GM18505 (cell line): ENCODE measurements at regions not wholly inside any gene's neighbourhood (a gene's known extent, or its start where the extent isn't known, plus 50 kb on each side); places are given as distances from the start of the nearest gene placed in this dataset.

ENCODE experiments used
- ATAC-seq: cut with Tn5 transposase; IDR thresholded peaks from one replicate; pipeline ENCODE4 v1.9.1; 2021; ENCODE audit not compliant: unreplicated experiment
- POLR2A ChIP-seq: IDR thresholded peaks from 4 replicates; pipeline ENCODE4 v1.6.1; 2011; ENCODE audit warnings: borderline replicate concordance; ENCODE audit not compliant: insufficient read depth, insufficient read length; ENCODE audit errors: extremely low read depth

DNA sequence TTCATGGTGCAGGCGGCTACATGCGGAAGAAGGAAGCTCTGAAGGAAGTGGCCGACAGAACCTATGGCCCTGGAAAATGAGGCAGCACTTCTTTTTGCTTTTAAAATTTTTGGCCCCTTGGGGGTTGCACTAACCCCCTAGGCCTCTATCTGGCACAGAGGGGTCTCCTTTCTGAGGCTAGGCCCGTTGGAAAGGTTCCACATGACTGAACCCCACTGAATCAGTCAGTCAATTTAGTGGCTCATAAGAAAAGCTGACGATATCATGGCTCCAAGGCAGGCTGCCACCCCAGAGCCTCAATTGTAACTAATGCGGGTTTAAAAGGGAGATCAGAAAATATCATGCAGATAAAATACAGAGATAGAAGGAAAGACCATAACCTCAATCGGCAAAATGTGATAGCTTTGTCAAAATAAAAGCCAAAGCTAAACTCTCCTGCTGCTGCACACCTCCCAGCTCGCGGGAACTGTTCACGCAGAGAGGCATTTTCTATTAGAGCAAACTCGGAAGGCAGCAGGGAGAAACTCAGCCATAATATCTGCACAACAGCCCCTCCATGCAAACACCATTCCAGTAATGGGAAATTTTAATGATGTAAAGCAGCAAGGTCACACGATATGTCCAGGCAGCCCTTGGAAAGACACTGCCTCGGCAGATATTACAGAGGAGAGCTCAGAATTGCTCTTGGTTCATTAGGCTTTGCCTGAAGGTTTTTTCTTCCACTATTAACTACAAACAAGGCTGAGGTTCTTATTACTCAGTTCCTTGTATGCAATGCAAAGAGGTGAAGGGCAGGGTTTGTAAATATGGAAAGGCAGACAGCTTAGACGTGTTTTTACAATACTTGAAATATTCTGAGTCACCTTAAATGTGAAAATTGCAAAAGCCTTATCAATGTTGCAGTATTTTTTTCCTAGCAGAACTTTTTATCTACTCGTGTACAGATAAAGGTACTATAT, 200.4 kb upstream of the PMFBP1 start:
- no peak for ATAC-seq
- no peak for TF ChIP-seq POLR2A

GRCh38 chr16:72371307-72372086, 199.5 kb upstream of the PMFBP1 start:
- ATAC-seq, result no peak
- TF ChIP-seq POLR2A, result no peak

DNA sequence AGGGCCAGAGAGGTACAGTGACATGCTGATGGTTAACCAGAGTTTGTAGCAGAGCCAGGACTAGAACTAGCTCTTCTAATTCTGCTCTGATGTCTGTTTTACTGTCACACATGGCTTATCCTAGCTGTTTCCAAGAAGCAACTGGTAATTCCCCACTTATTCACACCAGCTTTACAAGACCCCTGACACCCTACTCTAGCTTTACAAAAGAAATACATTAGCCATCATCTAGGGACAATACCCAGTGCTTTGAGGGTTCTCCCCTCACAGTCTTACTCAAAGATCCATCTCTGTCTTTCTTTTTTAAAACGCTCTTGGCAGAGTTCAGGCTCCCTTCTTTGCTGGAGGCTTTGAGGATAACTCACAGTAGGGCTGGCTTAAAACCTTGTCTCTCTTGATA, 197.3 kb upstream of the PMFBP1 start:
- TF ChIP-seq POLR2A, result no peak
- no peak for ATAC-seq

DNA sequence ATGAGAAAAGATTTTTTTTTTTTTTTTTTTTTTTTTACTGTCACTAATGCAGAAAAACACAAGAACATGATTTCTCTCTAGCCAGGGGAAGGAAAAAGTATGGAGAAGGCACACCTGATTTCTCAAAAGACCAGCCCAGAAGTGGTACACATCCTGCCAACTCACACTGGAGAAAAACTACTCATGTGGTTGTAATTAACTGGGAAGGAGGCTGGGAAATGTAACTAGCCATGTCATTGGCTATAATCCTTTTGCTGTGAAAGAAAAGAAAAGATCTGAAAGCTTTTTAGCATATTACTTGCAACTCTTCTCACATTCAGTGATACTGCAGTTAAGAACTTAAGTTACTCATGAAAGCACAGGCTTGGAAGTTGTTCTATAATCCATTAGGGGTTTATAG, 195.9 kb upstream of the PMFBP1 start:
- no peak for ATAC-seq
- TF ChIP-seq POLR2A, result no peak

DNA sequence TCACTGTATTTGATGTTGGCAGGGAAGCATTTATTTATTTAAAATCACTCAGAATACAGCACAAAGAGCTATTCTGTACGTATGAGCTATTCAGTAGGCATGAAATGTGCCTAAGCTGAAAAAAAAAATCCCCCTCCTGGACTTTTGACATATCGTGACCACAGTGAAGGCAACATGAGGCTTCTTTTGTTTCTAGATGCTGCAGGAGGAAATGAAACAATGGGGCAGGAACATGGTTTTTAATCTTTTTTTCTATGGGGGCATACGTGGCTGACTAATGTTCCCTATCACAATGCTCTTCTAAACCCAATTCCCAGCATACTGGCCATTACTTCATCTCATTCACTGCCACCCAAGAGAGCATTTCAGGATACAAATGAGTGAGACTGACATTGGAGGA, 191.0 kb upstream of the PMFBP1 start:
- ATAC-seq, result no peak
- TF ChIP-seq POLR2A, result no peak

GRCh38 chr16:72362476-72362875, 190.5 kb upstream of the PMFBP1 start:
- no peak for ATAC-seq
- no peak for TF ChIP-seq POLR2A

- no peak for TF ChIP-seq POLR2A
- no peak for ATAC-seq
These were observed 186.0 kb upstream of the PMFBP1 start for GRCh38 chr16:72357910-72358309.

- no peak for ATAC-seq
- TF ChIP-seq POLR2A, result no peak
These were observed 183.6 kb upstream of the PMFBP1 start for GRCh38 chr16:72355561-72355960.

DNA sequence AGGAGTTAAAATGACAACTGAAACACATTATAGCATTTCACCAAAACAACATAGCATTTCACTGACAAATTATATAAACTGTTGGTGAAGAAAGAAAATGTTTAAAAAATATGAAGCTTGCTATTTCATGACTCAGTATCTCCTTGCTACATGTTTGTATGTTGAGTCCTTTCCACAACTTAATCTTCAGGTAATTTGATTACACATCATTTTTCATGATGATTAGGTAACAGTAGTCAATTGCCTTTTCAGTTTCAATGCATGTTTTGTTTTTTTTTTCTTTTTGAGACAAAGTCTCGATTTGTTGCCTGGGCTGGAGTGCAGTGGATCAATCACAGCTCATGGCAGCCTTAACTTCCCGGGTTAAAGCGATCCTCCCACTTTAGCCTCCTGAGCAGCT, 177.8 kb upstream of the PMFBP1 start:
- ATAC-seq, result no peak

DNA sequence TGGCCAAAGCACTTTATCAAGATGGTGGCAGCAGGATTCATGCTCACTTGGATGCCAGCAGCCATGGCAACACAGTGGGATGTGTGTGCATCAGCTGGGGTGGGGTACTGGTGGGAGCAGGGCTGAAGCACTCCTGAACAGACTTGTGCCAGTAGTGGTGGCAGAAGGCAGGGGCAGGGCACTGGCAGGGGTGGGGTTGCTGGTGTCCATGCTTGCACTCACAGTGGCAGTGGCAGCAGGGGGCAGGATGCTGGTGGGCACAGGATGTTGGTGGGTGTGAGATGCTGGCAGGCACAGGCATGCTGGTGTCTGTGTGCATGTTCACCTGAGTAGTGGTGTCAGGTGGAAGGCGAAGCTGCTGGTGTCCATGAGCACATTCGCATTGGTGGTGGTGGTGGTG, 161.0 kb upstream of the PMFBP1 start:
- no peak for TF ChIP-seq POLR2A
- ATAC-seq, result no peak

More for the DNA sequence above, 177.8 kb upstream of the PMFBP1 start:
- no peak for TF ChIP-seq POLR2A

GRCh38 chr16:72324578-72324977, 152.6 kb upstream of the PMFBP1 start:
- ATAC-seq, result no peak
- no peak for TF ChIP-seq POLR2A

DNA sequence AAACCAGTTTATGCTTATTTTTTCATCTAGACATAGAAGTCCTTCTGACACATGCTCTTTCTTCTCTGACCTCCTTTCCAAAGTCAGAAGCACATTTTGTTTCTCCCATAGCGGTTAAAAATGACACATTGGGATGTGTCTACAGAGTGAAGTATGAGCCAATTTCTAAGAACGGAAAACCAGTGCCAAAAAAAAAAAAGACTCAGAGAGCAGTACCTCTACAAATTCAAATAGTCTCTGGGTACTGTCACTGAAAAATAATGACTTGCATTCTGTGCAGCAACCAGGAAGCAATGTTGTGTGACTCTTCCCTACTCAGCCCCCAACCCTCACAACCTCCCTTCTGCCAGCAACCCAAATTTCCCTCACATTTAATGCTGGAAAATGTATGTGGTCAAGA, 145.5 kb upstream of the PMFBP1 start:
- ATAC-seq, result no peak
- TF ChIP-seq POLR2A, result no peak

DNA sequence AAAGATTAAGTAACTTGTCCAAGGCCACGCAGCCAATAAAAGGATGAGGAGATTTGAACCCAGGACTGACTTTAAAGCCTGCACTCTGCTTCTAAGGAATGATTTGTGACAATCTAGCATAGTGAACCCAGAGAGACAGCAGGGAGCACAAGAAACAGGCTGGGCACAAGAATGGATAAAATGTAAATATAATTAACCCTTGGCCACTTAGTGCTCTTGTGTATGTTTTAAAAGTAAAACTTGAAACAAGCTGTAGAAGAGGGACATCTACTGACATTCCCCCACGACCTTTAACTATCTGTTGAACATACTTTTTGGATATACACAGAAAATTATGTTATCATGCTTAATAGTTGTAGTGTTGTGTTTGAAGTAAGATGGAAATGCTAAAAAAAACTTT, 141.9 kb upstream of the PMFBP1 start:
- no peak for TF ChIP-seq POLR2A
- no peak for ATAC-seq

GRCh38 chr16:72312828-72313227, 140.9 kb upstream of the PMFBP1 start:
- ATAC-seq, result no peak
- no peak for TF ChIP-seq POLR2A
